CMK (cell line): ENCODE measurements at regions not wholly inside any gene's neighbourhood (a gene's known extent, or its start where the extent isn't known, plus 50 kb on each side); places are given as distances from the start of the nearest gene placed in this dataset.
"Not testable (repeated sequence)": the region's sequence is repeated elsewhere in the genome, so short reads cannot be mapped to it uniquely, and the experiment has no call there.

ENCODE experiments used
- DNase-seq: peaks from one replicate; pipeline ENCODE4 v3.0.0-alpha.2; 2010; ENCODE audit warnings: low read depth

DNA sequence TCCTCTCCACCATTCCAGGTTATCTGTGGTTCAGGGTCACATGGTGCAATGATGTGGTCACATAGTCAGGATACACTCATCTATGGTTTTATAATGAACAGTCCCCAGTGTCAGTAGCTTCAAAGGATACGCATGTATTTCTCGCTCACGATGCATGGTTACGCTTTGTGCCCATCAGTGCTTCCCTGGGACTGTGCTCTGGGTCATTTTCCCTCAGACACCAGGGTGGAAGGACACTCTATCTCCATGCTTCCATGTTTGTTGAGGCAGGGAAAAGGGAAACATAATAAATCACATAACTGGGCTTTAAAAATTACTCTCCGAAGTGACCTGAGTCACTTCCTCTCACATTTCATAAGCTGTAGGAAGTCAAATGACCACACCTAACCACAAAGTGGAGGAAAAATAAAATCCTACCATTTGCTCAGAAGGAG lies 394.8 kb upstream of the NOX3 start:
- no peak for DNase-seq

DNA sequence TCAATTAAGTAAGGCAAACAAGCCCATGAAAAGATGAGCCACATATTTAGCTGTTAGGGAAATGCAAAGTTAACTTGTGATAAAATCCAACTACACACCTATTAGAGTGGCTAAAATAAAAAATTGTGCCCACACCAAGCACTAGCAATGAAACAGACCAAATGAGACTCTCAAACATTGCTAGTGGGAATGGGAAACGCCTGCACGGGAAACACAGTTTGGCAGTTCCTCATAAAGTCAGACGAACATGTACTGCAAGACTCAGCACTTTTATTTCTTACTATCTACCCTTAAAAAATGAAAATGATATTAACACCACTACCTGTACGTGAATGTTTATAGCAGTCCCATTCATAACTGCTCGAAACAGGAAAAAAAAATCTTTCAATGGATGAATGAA lies 392.1 kb upstream of the NOX3 start:
- DNase-seq: no peak

DNA sequence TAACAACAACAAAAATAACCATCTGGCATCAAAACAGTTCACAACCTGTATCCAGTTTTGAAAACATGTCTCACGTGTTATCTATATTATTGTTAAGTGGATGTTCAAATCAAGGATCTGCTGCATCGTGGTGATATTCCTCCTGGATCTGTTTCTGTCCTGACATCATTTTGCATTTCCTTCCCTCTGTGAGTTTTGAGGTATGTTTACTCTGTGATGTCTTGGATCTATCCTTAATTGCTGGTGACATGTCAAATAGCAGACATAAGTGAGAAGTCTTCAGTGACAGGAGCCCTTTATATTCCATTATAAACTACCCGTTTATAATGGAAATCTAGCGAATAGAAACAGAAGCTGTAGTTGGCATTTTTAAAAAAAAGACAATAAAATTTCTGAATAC lies 381.8 kb upstream of the NOX3 start:
- DNase-seq: no peak

- no peak for DNase-seq
Measured at GRCh38 chr6:155832596-155832995, 377.0 kb upstream of the NOX3 start.

GRCh38 chr6:155830531-155830930 lies 374.9 kb upstream of the NOX3 start:
- DNase-seq: no peak

GRCh38 chr6:155829646-155830045 lies 374.0 kb upstream of the NOX3 start:
- no peak for DNase-seq

DNA sequence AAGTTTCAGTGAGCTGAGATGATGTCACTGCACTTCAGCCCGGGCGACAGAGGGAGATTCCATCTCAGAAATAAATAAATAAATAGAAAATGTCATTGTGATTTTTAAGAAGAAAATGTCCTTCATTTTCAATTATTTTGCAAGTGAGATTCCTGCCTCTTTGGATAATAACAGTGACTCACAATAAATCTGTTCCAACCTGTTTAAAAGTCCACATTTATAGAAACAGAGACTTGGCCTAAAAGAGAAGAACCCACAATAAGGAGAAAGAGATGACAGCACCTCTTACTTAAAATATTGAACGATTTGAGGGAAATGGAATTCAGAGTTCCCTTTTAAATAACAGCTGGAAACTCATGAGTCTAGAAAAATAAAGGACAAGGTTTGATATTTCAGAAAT lies 373.4 kb upstream of the NOX3 start:
- no peak for DNase-seq

DNA sequence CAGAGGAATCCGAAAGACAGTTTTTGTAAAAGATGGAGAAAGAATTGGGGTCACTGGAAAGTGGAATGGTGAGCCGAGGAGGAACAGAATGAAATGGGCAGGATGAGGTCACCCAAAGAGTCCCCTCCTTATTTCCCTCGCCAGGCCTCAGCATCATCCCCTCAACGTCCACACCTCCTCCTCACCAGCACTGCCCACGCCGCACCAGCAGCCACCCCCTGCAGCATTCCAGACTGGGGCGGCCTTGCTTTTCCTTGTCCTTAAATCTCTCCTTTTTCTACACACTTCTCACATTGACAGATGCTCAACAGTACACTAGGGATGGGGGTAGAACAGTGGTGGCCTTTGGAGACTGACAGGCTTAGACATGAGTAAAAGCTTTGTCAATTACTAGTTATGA lies 363.1 kb upstream of the NOX3 start:
- DNase-seq: no peak

- no peak for DNase-seq
Measured at GRCh38 chr6:155813548-155813947, 357.9 kb upstream of the NOX3 start.

DNA sequence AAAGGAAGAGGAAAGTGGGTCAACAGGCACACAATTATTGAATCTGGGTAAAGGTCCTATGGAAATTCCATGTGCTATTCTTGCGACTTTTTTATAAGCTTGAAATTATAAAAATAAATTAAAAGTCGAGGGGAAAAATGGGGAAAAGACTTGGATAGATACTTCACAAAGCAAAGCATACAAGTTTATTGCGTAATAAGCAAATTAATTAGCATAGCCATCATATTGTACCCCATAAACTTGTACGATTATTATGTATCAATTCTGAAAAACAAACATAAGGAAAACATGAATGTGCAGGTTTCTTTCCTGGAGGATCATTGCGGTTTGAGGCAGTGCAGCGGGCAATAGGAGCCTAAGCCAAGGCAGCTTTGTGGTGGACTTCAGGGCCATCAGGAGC lies 351.6 kb upstream of the NOX3 start:
- DNase-seq: no peak

DNA sequence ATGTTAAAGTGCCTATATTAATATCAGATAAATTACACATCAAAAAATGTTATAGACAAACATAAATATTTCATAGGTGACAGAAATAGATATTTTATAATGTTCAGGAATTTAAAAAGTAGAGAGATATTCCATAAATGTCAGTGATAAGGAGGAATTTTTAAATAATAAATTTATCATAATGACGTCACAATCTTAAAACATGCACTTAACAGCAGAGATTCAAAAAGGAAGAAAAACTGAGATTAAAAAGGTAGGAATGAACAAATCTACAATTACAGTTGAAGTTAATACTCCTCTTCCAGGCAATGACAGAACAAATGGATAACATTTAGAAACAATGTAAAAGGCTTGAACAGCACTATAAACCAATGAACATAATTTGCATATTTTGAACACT lies 345.4 kb upstream of the NOX3 start:
- no peak for DNase-seq

GRCh38 chr6:155798876-155799275 lies 343.2 kb upstream of the NOX3 start:
- not testable (repeated sequence) for DNase-seq

GRCh38 chr6:155795173-155795796 lies 339.6 kb upstream of the NOX3 start:
- no peak for DNase-seq

DNA sequence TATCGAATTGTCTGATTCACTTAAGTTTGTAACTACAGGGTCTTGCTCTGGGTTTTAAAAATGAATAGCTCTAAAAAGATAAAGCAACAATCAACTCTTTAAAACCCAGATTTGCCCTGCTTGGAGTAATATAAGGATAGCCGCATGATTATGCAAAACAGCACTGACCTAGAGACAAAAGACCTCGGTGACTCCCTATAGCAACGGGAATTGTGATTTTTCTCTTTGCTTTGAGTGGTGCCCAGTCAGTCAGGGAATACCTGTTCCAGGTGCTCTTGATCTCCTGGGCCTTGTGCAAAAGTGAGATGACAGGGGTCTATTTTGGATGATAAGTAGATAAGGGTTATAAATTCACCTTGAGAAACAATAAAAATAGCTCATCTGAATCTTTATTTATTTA lies 336.3 kb upstream of the NOX3 start:
- no peak for DNase-seq

- no peak for DNase-seq
Measured at GRCh38 chr6:155791186-155791585, 335.5 kb upstream of the NOX3 start.

- no peak for DNase-seq
Measured at GRCh38 chr6:155787168-155787567, 331.5 kb upstream of the NOX3 start.

GRCh38 chr6:155786528-155786927 lies 330.9 kb upstream of the NOX3 start:
- DNase-seq: no peak

- DNase-seq: no peak
Measured at GRCh38 chr6:155782739-155783459, 327.3 kb upstream of the NOX3 start.

DNA sequence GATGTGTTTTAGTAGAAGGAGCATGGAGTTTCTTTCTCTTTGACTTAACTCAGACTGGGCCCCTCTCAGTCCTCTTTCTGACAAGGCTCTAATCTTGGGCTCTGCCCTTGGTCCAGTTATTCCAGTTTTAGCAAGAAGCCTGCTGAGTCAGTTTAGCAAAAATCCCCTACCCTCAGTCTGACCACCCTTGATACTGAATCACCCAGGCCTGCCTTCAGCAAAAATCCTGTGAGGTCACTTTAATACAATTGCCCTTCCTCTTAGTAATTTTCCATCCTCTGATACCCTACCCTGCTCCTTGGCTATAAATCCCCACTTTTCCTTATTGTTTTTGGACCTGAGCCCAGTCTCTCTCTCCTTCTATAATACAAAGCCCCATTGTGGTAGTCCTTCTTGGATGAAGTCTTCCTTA lies 326.7 kb upstream of the NOX3 start:
- no peak for DNase-seq

GRCh38 chr6:155779456-155779855 lies 323.8 kb upstream of the NOX3 start:
- no peak for DNase-seq

GRCh38 chr6:155778336-155778735 lies 322.7 kb upstream of the NOX3 start:
- no peak for DNase-seq

- no peak for DNase-seq
Measured at GRCh38 chr6:155771822-155772221, 316.2 kb upstream of the NOX3 start.

- no peak for DNase-seq
Measured at GRCh38 chr6:155770856-155771255, 315.2 kb upstream of the NOX3 start.

DNA sequence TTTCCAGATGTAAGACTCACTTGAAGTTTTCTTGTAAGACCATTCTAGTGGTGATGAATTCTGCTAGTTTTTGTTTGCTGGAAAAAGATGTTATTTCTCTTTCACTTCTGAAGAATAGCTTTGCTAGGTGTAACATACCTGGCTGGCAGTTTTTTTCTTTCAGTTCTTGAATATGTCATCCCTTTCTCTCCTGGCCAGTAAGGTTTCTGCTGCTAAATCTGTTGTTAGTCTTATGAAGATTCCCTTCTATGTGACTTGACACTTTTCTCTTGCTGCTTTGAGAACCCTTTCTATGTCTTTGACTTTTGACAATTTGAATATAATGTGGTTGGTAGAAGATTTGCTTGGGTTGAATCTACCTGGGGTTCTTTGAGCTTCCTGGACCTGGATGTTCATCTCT lies 314.7 kb upstream of the NOX3 start:
- no peak for DNase-seq
